Ecto neural progenitor cell (in vitro differentiated cells): ENCODE measurements at regions not wholly inside any gene's neighbourhood (a gene's known extent, or its start where the extent isn't known, plus 50 kb on each side); places are given as distances from the start of the nearest gene placed in this dataset.

Experiments used
- DNase-seq: peaks from one replicate; pipeline ENCODE4 v3.0.0-alpha.2; 2018; ENCODE audit warnings: low spot score

DNA sequence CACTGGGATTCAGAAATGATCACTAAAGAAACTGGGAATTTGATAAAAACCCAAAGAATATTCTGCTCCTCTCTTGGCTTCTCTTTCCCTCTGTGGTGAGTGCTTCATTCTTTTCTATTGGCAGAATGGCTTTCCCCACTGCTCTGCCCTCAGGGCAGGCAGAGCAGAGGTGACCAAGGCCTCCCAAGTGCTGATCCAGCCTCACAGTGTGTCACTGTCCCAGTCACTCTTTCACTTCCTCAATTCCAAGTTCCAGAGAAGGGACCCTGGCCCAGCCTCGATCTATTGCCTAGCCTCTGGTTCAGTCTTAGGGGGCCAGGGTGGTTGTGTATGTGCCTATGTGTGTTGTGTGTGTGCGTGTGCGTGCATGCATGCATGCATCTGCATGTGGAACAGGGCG, 180.6 kb upstream of the TMTC4 start:
- no peak for DNase-seq

DNA sequence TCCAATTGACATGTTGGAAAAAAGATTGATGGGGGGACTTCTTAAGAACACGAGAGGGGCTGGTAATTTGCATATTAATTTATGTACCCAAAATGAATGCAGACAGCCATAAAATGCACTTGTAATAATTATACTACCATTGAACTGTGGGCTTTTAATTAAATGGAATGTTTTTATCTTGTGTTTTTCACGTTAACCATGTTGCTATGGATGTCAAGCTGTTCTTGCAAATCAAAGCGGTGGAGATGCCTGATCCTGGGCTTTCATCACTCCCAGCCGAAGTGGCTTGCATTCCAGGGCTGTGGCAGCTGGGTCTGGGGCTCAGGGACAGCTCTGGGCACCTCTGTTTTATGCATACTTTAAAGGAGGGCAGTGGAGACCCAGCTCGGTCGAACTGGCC, 179.4 kb upstream of the TMTC4 start:
- DNase-seq: no peak

DNA sequence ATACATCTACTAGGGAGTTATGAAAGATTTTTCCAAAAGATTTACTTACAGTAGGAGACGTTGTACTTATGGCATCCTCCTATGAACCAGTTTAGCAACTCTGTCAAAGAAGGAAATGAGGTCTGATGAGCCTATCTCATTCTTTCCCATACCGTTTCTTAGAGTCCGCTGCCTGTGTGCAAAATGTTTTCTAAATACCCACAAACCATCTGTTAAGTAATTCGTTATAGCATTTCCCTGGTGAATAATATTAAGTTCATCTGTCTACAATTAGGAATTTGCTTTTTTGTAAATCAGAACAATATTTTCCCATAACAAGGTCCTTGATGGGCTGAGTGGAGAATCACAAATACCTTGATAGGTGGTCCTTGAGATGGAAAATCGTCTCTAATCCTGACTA, 178.8 kb upstream of the TMTC4 start:
- no peak for DNase-seq

DNA sequence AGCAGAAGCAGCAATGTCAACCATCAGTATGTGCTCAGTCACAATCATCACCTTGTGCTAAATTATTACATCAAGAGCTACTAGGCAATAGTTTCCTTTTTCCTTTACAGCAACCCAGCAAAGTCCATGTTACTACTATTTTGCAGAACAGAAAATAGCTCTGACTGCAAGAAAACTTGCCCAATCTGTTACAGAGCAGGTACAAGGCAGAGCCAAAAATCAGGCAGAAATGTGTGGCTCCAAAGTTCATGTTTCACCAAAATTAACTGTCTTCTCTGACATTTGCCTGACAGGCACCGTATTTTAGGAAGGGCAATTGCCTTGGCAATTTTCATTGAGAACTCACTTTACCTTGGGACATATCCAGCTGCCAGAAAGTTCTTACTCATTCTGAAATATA, 177.6 kb upstream of the TMTC4 start:
- no peak for DNase-seq

DNA sequence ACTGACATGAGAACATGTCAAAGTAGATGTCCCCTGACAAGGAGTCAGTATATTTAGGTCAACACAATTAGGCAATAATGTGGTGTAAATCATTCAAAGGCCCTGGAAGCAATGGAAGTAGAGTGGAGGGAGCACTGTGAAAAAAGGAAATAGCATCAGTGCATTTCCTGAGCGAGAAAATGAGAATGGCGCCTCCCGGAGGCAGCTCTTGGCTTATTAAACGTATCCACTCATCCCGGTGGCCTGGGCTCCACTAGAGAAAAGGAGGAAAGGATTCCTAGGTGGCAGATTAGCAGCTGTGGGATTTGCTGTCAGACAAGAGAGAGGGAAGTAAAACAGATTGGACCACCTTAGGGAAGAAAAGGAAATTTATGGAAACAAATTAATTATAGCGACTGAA, 173.7 kb upstream of the TMTC4 start:
- no peak for DNase-seq

DNA sequence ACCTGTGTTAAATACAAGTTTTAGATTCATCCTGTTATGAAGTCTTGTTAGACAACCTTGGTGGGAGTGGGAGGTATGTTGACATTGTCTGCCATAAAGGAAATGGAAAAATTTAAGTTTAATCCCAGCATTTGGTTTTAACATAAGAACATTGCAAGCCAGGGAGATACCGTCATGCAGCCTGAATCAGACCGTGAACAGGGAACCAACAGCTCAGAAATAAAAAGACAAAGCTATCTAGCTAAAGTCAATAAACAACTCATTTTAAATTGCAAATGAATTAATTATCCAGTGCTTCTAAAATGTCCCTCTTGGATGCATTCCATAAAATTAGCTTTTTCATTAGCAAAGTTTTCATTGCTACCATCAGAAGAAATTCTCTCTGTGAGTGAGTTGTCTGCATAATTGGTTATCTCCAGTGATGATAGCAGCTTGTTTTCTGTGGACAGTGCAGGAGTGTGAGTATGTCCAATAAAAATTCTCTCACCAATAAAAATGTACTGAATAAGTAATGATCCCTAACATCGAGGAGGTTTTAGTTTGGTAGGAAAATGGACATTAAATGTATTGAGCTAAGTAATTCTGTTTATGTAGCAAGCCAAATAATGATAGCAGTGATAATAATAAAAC, 170.6 kb upstream of the TMTC4 start:
- DNase-seq: no peak

DNA sequence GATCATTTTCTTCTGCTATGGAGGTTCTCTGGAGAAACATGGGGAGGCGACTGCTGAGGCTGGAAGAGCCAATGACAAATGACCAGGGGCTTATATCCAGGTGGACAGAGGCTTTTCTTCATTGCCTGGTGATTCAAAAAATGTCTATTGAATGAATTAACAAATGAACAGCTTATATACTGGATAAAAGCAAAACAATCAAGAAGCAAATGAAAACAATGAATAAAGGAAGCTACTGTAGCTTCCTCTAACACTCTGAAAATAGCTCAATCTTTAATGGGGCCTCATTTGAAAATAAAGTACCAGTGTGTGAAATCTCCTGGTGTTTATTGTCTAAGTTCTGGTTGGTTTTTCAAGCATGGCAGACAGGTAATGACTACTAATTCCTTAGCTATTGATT, 167.5 kb upstream of the TMTC4 start:
- DNase-seq: no peak

DNA sequence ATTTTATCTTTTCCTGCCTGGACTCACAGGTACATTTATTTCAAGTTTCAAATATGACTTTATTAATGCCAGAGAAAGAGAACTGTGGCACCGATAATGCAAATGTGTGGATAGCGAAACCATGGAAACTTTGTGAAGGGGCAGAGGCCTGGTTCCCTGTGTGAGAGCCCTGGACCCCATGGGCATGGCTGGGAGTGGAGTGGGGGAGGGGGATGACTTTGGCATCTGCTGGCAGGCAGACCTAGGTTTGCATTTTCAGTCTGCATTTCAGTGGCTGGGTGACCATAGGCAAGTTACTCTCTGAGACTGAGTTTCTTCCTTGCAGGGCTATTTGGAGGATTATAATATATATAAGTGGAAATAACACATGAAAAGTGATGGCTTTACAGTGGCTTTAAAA, 163.8 kb upstream of the TMTC4 start:
- no peak for DNase-seq

DNA sequence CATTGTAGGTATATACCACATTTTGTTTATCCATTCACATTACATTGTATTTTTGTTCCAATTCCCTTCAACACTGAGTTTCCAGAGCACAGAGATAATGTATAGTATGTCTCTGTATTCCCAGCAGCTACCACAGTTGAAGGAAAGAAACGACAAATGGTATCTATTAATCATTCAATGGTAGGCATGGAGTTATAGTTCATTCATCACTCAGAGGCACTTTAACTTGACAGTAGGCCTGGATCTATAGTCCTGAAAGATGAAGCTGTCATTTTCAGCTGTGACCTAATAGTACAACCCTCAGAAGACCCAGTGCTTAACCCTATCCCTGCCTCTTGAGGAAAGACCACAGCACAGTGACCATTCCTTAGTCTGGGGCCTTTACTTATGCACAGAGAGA, 163.0 kb upstream of the TMTC4 start:
- no peak for DNase-seq

DNA sequence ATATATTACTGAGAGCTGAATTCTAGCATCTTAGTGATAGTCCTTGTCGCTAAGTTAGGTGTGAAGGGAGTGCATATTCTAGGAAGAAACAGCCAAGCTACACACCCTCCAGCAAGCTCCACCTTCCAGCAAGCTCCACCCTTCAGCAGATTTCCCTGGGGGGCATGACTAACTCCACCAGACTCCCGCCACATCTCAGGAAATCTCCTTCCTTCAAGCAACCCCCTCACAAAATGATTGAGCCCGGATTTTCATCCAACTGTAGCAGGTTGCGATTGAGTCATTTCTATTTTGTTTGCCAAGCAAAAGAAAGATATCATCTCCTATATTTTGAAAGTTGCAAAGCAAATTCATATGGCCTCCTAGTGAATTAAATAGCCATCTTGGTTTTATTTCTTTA, 162.1 kb upstream of the TMTC4 start:
- no peak for DNase-seq

DNA sequence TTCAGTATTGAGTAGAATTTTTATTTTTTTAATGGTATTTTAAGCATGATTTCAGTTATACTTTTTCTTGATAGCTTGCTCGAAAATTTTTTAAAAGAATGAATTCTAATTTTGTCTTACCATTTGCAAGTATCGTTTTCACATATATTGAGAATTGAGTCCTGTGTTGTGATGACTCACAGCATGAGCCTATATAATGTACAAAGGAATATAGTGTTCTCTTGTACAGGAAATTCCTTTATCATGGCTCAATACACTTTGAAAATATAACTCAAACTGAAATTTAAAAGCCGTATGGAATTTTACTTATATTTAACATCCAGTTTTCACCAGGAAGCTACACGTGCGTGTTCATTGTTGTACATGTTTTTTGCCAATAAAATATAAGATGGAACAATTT, 161.1 kb upstream of the TMTC4 start:
- no peak for DNase-seq

DNA sequence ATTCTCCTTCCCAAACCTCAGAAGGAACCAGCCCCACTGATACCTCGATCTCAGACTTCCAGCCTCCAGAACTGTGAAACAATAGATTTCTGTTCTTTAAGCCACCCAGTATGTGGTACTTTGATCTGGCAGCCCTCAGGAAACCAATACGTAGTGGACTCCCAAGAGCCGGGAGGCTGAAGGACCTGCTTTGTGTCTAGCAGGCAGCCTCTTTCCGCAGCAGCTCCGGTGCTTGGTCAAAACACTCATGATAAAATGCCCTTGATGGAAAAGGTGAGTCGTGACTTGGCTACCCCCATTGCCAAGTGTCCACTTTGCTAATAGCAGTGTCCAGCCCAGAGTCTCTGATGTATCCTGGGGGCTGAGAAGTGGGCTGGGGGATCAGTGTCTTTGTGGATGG, 158.8 kb upstream of the TMTC4 start:
- no peak for DNase-seq

DNA sequence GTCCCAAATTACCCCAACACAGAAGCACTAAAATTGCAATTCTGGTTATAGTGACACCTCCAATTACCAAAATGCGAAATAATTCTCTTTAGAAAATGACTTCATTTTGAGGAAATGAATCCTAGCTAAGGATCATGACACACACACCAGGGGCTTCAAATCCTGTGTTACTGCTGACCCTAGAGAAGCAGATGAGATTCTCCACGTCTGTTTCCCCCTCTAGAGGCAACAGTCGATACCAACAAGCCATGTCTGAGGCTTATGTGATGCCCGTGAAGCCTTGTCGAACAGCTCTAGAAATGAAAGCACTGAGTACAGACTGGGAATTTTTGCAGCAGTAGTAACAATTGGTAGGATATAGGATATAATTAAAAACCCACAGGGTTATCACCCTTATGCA, 153.6 kb upstream of the TMTC4 start:
- no peak for DNase-seq

DNA sequence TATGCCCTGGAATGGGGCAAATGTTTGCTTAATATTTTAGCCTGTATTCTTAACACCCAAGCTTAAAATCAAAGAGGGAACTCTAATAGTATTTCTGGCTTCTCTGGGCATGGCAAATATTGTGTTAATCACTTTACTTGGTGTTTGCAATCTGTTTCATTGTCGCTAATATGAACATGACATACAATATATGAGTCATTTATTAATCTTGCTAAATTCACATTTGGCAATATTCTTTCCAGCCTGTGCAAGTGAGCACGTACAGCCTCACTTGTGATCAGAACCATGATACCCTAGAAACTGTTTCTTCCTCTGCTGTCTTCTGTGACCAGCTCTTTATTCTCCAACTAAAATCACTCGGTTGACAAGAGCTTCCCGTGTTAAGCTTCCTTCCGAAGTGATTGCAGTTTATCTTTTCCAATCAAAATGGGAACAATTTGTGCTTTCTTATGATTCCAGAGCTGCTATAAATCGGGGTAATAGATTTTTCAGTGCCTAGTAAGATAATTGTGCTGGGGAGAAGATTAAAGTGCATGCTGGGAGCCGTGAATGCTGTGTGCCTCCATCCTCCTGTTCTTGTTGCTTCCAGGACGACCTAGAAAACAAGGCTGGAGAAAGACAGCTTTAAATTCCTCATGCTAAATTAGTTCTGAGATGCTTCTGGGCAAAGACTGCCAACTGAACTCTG, 153.0 kb upstream of the TMTC4 start:
- DNase-seq: no peak

DNA sequence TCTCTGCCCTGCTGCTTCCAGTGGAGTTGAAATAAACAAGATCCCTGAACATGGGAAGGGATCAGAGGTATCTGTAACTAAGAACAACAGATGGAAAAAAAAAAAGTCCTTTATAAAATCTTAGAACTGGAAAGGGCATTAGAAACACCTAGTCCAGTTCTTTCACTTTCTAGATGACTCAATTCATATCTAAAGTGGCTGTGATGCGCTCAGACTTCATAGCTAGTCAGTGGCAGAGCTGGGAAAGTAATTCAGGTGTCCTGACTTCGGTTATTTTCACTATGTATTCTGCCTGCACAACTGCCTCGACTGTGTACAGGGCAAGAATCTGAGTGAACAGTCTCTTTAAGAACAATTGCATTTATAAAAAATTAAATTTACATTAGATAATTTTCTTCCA, 151.8 kb upstream of the TMTC4 start:
- no peak for DNase-seq

DNA sequence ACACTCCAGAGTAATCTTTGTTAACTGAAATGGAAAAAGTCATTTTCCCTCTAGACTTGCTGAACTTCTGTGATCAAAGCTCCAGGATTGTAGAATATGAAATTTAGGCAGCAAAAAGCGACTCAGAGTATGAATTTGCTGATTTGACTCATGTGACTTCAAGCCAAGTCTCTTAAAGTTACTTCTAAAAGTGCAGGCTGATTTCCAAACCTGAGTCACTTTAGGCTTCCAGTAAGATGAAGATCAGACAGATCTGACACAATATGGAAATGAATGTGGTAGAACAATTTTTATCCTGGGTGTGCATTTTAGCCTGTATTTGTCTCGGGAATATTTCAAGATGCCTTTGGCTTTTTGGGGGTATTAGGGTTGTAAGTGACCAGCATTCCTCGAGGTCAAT, 151.0 kb upstream of the TMTC4 start:
- DNase-seq: no peak

DNA sequence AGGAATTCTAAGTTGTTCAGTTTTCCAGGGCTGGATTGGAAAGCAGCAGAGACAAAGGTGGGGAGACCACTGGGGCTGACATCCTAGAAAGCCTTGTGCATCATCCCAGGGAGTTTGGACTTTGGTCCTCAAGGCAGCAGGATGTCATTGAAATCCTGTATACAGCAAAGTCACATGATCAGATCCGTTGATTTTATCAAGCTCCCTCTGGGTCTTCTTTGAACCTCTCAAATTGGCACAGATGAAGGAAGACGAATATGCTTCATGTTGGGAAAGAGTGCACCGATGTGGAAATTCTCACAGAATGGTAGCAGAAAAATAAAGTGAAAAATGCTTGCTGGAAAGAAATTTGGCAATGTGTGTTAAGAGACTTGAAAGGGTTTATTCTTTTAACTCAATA, 149.8 kb upstream of the TMTC4 start:
- no peak for DNase-seq

DNA sequence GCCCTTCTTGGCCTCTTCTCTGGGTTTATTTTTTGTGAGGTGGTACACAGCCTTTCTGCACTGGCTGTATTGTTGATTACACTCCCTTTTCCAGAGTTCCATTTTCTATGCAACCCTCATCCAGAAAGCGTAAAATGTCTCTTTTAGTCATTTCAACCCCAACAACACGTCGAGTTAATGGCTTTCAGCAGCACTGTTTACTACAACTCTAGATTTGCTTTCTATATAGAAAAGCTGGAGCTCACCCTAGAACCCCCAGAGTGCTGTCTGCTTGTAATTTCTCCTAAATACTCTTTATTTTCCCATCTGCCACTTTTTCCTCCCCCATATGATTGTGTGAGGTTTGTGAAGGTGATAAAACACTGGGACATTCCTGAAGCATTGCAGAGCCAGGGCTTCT, 148.9 kb upstream of the TMTC4 start:
- no peak for DNase-seq

DNA sequence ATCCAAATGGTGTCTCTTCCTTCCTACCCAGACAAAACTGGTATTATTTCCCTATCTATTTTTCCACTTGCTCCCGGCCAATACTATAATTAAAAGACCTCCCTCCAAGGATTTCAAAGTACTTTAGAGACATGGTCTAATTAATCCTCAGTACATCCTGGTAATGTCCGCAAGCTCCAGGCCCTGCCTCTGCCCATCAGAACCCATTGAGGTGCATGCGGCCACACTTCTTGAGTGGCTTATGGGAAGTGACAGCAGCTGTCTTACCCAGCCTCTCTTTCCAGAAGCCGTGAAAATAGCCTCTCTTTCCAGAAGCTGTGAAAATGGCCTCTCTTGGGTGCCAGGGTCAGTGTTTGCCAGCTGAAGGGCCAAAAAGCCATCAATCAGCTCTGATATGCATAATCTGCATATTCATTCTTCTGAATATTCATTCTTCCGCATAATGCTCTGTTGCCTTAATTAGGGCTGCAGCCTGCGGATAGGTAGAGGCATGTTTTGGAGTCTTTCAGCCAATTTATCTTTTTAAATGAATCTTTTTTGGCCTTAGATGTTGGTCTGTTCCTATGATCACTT, 148.4 kb upstream of the TMTC4 start:
- no peak for DNase-seq

DNA sequence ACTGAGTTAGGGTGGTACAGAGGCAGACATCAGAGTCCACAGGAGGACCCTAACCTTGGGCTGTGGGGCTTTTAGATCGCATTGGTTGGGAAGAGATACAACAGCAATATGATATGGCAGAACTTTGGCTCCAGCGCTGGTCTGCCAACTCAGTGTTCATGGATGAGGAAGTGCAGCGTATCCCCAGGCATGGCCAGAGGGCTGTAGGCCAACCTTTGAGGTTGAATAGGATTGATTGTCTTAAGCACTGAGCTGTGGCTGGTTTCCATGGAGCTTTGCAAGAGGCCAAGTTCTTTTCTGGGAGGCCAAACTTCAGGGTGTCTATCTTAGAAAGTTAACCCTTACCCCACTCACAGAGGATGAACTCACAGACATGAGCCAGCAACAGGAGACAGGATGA, 144.1 kb upstream of the TMTC4 start:
- DNase-seq: no peak

DNA sequence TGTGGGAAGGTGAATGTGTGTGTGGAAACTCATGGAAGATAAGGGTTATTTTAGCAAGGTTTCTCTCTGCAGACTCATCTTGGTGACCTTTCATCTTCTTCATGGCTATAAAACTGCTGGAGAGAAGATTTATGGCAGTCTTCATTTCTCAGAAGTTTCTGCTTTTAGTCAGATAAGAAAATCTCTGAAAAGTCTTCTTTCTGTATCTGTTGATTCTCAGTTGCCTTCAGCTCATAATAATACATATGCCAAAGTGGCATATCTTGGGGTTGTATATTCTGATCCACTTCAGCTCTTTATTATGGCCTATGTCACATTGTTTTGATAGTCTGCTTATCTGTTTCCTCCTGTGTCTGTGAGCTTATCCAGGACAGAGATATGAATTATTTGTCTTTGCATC, 143.3 kb upstream of the TMTC4 start:
- no peak for DNase-seq

DNA sequence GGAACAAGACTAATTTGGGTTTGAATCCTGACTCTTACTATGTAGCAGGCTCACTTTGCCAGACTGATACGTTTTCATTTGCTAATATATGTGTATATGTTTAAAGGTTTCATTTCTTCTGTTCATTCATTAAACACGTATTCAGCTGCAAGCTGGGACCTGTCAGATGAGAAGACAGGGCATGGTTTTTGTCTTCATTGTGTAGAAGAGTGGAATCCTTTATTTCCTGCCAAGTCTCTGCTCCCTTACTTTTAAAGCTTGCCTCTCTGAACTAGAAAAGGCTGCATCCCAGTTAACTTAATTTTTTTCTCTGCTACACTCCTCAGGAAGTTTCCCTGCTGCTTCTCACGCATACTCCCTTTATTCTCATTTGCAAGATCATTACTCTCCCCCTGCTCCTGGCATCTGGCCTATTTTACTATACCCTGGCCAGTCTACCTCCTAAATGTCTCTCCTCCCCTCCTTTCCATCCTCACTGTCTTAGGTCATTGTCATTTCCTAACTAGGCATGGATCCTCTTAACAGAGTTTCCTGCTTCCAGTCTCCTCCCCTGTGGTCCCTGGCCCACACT, 141.0 kb upstream of the TMTC4 start:
- no peak for DNase-seq

DNA sequence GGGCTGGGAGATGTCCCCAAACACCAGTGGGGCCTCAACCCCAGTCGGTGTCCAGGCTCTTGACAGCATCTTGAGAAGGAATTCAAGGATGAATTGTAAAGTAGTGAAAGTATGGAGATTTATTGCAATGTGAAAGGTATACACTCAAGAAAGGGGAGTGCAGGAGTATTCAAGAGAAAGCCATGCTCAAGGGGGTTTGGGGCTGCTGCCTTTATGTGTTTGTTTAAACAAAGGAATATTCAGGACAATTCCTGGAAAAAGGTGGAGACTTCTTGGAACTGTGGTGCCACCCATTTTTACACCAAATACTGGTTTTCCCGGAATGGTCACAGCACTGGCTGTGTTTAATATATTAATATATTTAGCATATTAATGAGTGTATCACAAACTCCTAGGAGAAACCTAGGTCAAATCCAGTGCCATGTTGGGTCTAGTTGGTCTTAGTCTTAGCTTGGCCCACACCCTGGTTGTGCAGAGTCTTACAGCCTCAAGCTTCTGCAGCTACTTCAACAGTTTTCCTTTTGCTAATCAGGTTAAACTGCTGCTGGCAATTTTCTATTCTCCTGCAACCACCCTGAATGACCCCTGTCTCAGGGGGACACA, 138.5 kb upstream of the TMTC4 start:
- DNase-seq: no peak
